HG03520 (cell line): ENCODE measurements at regions not wholly inside any gene's neighbourhood (a gene's known extent, or its start where the extent isn't known, plus 50 kb on each side); places are given as distances from the start of the nearest gene placed in this dataset.

ENCODE experiments used
- ATAC-seq: cut with Tn5 transposase; IDR thresholded peaks from one replicate; pipeline ENCODE4 v1.9.1; 2021; ENCODE audit warnings: mild to moderate bottlenecking, moderate library complexity; ENCODE audit not compliant: unreplicated experiment

GRCh38 chr3:193844472-193844871, 251.5 kb downstream of the OPA1 start:
- ATAC-seq: no peak

GRCh38 chr3:193845144-193845543, 252.1 kb downstream of the OPA1 start:
- ATAC-seq: no peak

- ATAC-seq: no peak
These were observed 253.6 kb downstream of the OPA1 start for GRCh38 chr3:193846569-193846968.

GRCh38 chr3:193847402-193847801, 254.4 kb downstream of the OPA1 start:
- ATAC-seq: no peak

- no peak for ATAC-seq
These were observed 255.5 kb downstream of the OPA1 start for GRCh38 chr3:193848547-193848946.

- no peak for ATAC-seq
These were observed 257.1 kb downstream of the OPA1 start for GRCh38 chr3:193850084-193850619.

GRCh38 chr3:193851428-193851847, 258.4 kb downstream of the OPA1 start:
- ATAC-seq: no peak

GRCh38 chr3:193851941-193852674, 259.1 kb downstream of the OPA1 start:
- ATAC-seq: no peak

- no peak for ATAC-seq
These were observed 259.9 kb downstream of the OPA1 start for GRCh38 chr3:193852901-193853300.

- no peak for ATAC-seq
These were observed 260.7 kb downstream of the OPA1 start for GRCh38 chr3:193853511-193854219.

- no peak for ATAC-seq
These were observed 265.0 kb downstream of the OPA1 start for GRCh38 chr3:193857996-193858395.

GRCh38 chr3:193859195-193859594, 266.2 kb downstream of the OPA1 start:
- ATAC-seq: no peak

- ATAC-seq: no peak
These were observed 268.0 kb downstream of the OPA1 start for GRCh38 chr3:193861012-193861411.

GRCh38 chr3:193862843-193863242, 269.8 kb downstream of the OPA1 start:
- no peak for ATAC-seq

- ATAC-seq: no peak
These were observed 270.8 kb downstream of the OPA1 start for GRCh38 chr3:193863657-193864357.

GRCh38 chr3:193865339-193865738, 270.6 kb upstream of the HES1 start:
- peak; percentile 96 for ATAC-seq

GRCh38 chr3:193865896-193866480, 270.0 kb upstream of the HES1 start:
- ATAC-seq: no peak

- ATAC-seq: no peak
These were observed 267.4 kb upstream of the HES1 start for GRCh38 chr3:193868590-193868989.

GRCh38 chr3:193869221-193870201, 266.4 kb upstream of the HES1 start:
- ATAC-seq: no peak
